Ascending aorta (tissue), 2 donors: ENCODE measurements at regions not wholly inside any gene's neighbourhood (a gene's known extent, or its start where the extent isn't known, plus 50 kb on each side); places are given as distances from the start of the nearest gene placed in this dataset.
A peak's percentile ranks its signal among the peaks of the same experiment; 100 is the strongest.

Source experiments
- DNase-seq, 2 donors: peaks; one replicate each; pipeline ENCODE4 v3.0.0-alpha.2; 2019; ENCODE audit warnings: low spot score in 2 of 2
- H3K27ac ChIP-seq, 2 donors: fragments of 200-600 bp; sonication (generic); one replicate each; pipeline ENCODE4 v1.5.1; 2016 to 2017; ENCODE audit warnings: mild to moderate bottlenecking in 1 of 2
- H3K27me3 ChIP-seq: fragments of 200-600 bp; sonication (generic); one replicate; pipeline ENCODE4 v1.5.1; 2017
- H3K36me3 ChIP-seq, 2 donors: fragments of 200-600 bp; sonication (generic); one replicate each; pipeline ENCODE4 v1.5.1; 2016
- H3K4me1 ChIP-seq, 2 donors: fragments of 200-600 bp; sonication (generic); one replicate each; pipeline ENCODE4 v1.5.1; 2016 to 2017; ENCODE audit warnings: mild to moderate bottlenecking in 1 of 2
- H3K4me3 ChIP-seq, 2 donors: fragments of 200-600 bp; sonication (generic); one replicate each; pipeline ENCODE4 v1.5.1; 2016 to 2017; ENCODE audit warnings: mild to moderate bottlenecking in 1 of 2
- H3K9me3 ChIP-seq, 2 donors: fragments of 200-600 bp; sonication (generic); one replicate each; pipeline ENCODE4 v1.5.1; 2016
- CTCF ChIP-seq, 3 experiments: fragments of 200-600 bp in 2 of 3; fragments of 450-650 bp in 1 of 3; sonication (generic) in 2 of 3; IDR thresholded peaks; one replicate each; pipeline ENCODE4 v1.5.1; 2016 to 2019; ENCODE audit warnings: antibody characterized with exemption in 3 of 3, mild to moderate bottlenecking in 1 of 3, moderate library complexity in 1 of 3
- intact Hi-C: fragments of 100-400 bp; cut with DNase I; formaldehyde crosslinking; loops from one replicate; pipeline ENCODE4 v1.15.1; 2023

GRCh38 chr2:387980-388421 lies 100.1 kb upstream of the ALKAL2 start:
- Histone ChIP-seq H3K27ac (no peak overlapping the region), H3K4me1 (no peaks in the 10 kb centered on the region), H3K4me3 (no peak overlapping the region), H3K36me3 (no peaks in the 10 kb centered on the region), H3K9me3 (no peaks in the 10 kb centered on the region), H3K27me3 (no peaks in the 10 kb centered on the region)
- DNase-seq, result no peak
- no peak for TF ChIP-seq CTCF (IDR thresholded peaks at IDR 0.05)
- intact Hi-C loops, result no loop called here

DNA sequence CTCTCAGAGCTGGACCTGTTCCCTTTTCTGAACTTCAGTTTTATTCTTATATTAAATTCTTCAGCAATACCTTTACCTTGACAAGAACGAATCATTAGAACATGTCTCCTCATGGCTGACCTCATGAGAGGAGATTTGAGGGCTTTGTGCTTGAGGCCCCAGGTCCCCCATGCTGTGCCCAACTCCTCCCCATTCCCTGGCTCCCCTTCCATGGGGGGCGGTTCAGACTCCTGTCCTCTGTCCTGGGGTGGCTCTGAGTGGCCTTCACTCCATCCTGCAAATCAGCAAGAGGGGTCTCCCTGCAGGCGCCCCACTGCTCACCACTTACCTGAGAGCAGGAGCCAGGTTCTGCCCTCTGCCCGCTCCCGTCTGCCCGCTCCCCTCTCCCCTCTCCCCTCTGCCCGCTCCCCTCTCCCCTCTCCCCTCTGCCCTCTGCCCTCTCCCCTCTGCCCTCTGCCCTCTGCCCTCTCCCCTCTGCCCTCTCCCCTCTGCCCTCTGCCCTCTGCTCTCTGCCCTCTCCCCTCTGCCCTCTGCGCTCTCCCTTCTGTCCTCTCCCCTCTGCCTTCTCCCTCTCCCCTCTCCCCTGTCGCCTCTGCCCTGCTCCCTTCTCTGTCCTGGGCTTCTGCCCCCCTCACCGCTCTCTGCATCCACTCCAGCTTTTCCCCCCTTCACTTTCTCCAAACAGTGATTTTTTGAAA lies 98.7 kb upstream of the ALKAL2 start:
- no peaks in the 10 kb centered on the region for H3K36me3 ChIP-seq
- H3K9me3 ChIP-seq, result no peaks in the 10 kb centered on the region
- DNase-seq, result no peak
- H3K27me3 ChIP-seq, result no peaks in the 10 kb centered on the region
- intact Hi-C loops, result no loop called here
- no peak for TF ChIP-seq CTCF (IDR thresholded peaks at IDR 0.05)
- H3K27ac ChIP-seq, result no peak overlapping the region
- H3K4me3 ChIP-seq, result no peak overlapping the region
- H3K4me1 ChIP-seq, result no peaks in the 10 kb centered on the region

GRCh38 chr2:385785-386184 lies 97.9 kb upstream of the ALKAL2 start:
- DNase-seq, result no peak
- Histone ChIP-seq H3K36me3 (no peaks in the 10 kb centered on the region), H3K9me3 (no peaks in the 10 kb centered on the region), H3K4me1 (no peaks in the 10 kb centered on the region), H3K27me3 (no peaks in the 10 kb centered on the region), H3K4me3 (no peak overlapping the region), H3K27ac (no peak overlapping the region)
- intact Hi-C loops, result no loop called here
- no peak for TF ChIP-seq CTCF (IDR thresholded peaks at IDR 0.05)

- no peak for TF ChIP-seq CTCF (IDR thresholded peaks at IDR 0.05)
- DNase-seq, result no peak
- Histone ChIP-seq H3K27me3 (no peaks in the 10 kb centered on the region), H3K27ac (no peak overlapping the region), H3K4me3 (no peak overlapping the region), H3K4me1 (no peaks in the 10 kb centered on the region), H3K36me3 (no peaks in the 10 kb centered on the region), H3K9me3 (no peaks in the 10 kb centered on the region)
- intact Hi-C loops, result no loop called here
Measured at GRCh38 chr2:385061-385460, 97.2 kb upstream of the ALKAL2 start.

- no peaks in the 10 kb centered on the region for H3K4me1 ChIP-seq
- peaks cover 0 to 3% of the 10 kb centered on the region in 2 donors for H3K9me3 ChIP-seq
- H3K36me3 ChIP-seq, result no peaks in the 10 kb centered on the region
- H3K4me3 ChIP-seq, result no peak overlapping the region
- intact Hi-C loops, result no loop called here
- no peak overlapping the region for H3K27ac ChIP-seq
- H3K27me3 ChIP-seq, result no peaks in the 10 kb centered on the region
- no peak for TF ChIP-seq CTCF (IDR thresholded peaks at IDR 0.05)
- DNase-seq, result no peak
Measured at GRCh38 chr2:383888-384287, 96.0 kb upstream of the ALKAL2 start.

GRCh38 chr2:383178-383577 lies 95.3 kb upstream of the ALKAL2 start:
- peak overlapping the region in 1 of 2 donors; percentile 46 for H3K4me3 ChIP-seq
- H3K27ac ChIP-seq, result no peak overlapping the region
- intact Hi-C loops, result no loop called here
- no peaks in the 10 kb centered on the region for H3K27me3 ChIP-seq
- H3K9me3 ChIP-seq, result peaks cover 0 to 8% of the 10 kb centered on the region in 2 donors
- TF ChIP-seq CTCF (IDR thresholded peaks at IDR 0.05), result no peak
- DNase-seq, result no peak
- H3K36me3 ChIP-seq, result no peaks in the 10 kb centered on the region
- H3K4me1 ChIP-seq, result no peaks in the 10 kb centered on the region
